ENCODE measurements at regions not wholly inside any gene's neighbourhood (a gene's known extent, or its start where the extent isn't known, plus 50 kb on each side); places are given as distances from the start of the nearest gene placed in this dataset.

GRCh38 chr2:129881786-129882396, 97.6 kb upstream of the RAB6C start:
- DNase-seq: no peak

- no peak for DNase-seq
These were observed 97.0 kb upstream of the RAB6C start for GRCh38 chr2:129882476-129882875.

- DNase-seq: no peak
These were observed 96.3 kb upstream of the RAB6C start for GRCh38 chr2:129883121-129883520.

- DNase-seq: no peak
These were observed 95.2 kb upstream of the RAB6C start for GRCh38 chr2:129884221-129884786.

- DNase-seq: peak; percentile 60
These were observed 93.7 kb upstream of the RAB6C start for GRCh38 chr2:129885735-129886134.

- no peak for DNase-seq
These were observed 91.7 kb upstream of the RAB6C start for GRCh38 chr2:129887688-129888266.

GRCh38 chr2:129888461-129888860, 91.0 kb upstream of the RAB6C start:
- DNase-seq: no peak

GRCh38 chr2:129888896-129889295, 90.6 kb upstream of the RAB6C start:
- no peak for DNase-seq

GRCh38 chr2:129891341-129892320, 87.8 kb upstream of the RAB6C start:
- no peak for DNase-seq

- no peak for DNase-seq
These were observed 87.1 kb upstream of the RAB6C start for GRCh38 chr2:129892360-129892759.

GRCh38 chr2:129892773-129893172, 86.7 kb upstream of the RAB6C start:
- DNase-seq: no peak

- no peak for DNase-seq
These were observed 86.2 kb upstream of the RAB6C start for GRCh38 chr2:129893244-129893643.

- no peak for DNase-seq
These were observed 84.8 kb upstream of the RAB6C start for GRCh38 chr2:129894616-129895015.

GRCh38 chr2:129895061-129895460, 84.4 kb upstream of the RAB6C start:
- no peak for DNase-seq

GRCh38 chr2:129895526-129896082, 83.9 kb upstream of the RAB6C start:
- no peak for DNase-seq

GRCh38 chr2:129896226-129897100, 83.0 kb upstream of the RAB6C start:
- no peak for DNase-seq

- DNase-seq: no peak
These were observed 77.6 kb upstream of the RAB6C start for GRCh38 chr2:129901754-129902415.

- no peak for DNase-seq
These were observed 76.5 kb upstream of the RAB6C start for GRCh38 chr2:129902731-129903585.

GRCh38 chr2:129903586-129904425, 75.7 kb upstream of the RAB6C start:
- DNase-seq: peak; percentile 49

Measured in 8988T (cell line).